ENCODE measurements at regions not wholly inside any gene's neighbourhood (a gene's known extent, or its start where the extent isn't known, plus 50 kb on each side); places are given as distances from the start of the nearest gene placed in this dataset.

DNA sequence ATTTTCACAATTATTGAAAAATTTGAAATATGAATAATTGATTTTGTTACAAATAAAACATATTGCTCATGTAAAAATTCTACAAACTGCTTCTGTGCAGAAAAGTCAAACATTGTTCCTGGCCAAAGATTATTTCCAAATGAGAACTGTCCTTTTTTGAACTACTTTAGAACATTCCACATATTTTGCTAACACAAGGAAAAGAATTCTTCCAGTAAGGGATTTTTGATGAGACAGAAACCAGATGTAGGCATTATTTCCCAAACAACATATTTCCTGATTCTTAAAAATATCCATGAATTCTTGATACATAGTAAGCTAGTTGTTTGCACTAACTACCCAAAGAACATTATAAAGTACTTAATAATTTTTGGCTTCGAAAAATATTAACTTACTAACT lies 715.2 kb downstream of the CCDC85A start:
- Histone ChIP-seq H3K9ac (ENCODE audit: low read depth, low read length, poor library complexity, severe bottlenecking) (no peak overlapping the region), H3F3A (ENCODE audit: low read depth) (no peaks in the 10 kb centered on the region), H2AFZ (ENCODE audit: low read length) (no peak overlapping the region), H3K4me2 (ENCODE audit: low read depth, low read length, poor library complexity, severe bottlenecking) (no peak overlapping the region), H4K20me1 (ENCODE audit: insufficient read depth, low read length, poor library complexity, severe bottlenecking) (no peaks in the 10 kb centered on the region), H3K36me3 (ENCODE audit: insufficient read depth, low read length) (no peaks in the 10 kb centered on the region), H3K27me3 (ENCODE audit: insufficient read depth, low read length, poor library complexity, severe bottlenecking) (no peaks in the 10 kb centered on the region), H3K4me1 (ENCODE audit: insufficient read depth, low read length, poor library complexity, severe bottlenecking) (no peaks in the 10 kb centered on the region), H3K79me2 (ENCODE audit: insufficient read depth, low read length) (no peaks in the 10 kb centered on the region), H3K4me3 (ENCODE audit: low read length, poor library complexity, severe bottlenecking) (no peak overlapping the region), H3K9me2 (replicated peaks; ENCODE audit: low read depth, low read length) (no peaks in the 10 kb centered on the region), H3K9me3 (ENCODE audit: insufficient read depth, low read depth, low read length) (peaks cover 5% of the 10 kb centered on the region; the same call in 1 of the 2 replicates)
- TF ChIP-seq CTCF (conservative IDR thresholded peaks at IDR 0.05; ENCODE audit: low read length) (no peak), EZH2phosphoT487 (IDR thresholded peaks at IDR 0.05; ENCODE audit: borderline replicate concordance) (no peak)

DNA sequence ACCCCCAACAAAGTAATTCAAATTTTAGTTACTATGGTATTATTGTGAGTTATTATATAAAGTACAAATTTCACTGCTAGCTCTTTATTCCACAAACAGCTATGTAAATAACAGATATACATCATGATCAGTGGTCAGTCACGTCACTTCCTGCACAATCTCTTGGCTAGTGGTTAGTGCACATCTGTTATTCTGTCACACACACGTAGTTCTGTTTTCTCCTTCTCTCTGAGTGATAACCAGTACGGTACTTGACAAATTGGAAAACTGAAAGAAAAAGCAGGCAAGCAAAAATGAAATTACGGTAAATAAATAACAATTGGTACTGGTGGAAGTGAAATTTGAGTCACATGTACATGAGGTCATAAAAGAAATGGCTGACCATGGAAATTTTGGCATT lies 728.7 kb downstream of the CCDC85A start:
- TF ChIP-seq EZH2phosphoT487 (IDR thresholded peaks at IDR 0.05; ENCODE audit: borderline replicate concordance) (no peak), CTCF (conservative IDR thresholded peaks at IDR 0.05; ENCODE audit: low read length) (no peak)
- Histone ChIP-seq H3K4me1 (ENCODE audit: insufficient read depth, low read length, poor library complexity, severe bottlenecking) (no peaks in the 10 kb centered on the region), H3K9ac (ENCODE audit: low read depth, low read length, poor library complexity, severe bottlenecking) (no peak overlapping the region), H2AFZ (ENCODE audit: low read length) (no peak overlapping the region), H3K36me3 (ENCODE audit: insufficient read depth, low read length) (no peaks in the 10 kb centered on the region), H3K27me3 (ENCODE audit: insufficient read depth, low read length, poor library complexity, severe bottlenecking) (no peaks in the 10 kb centered on the region), H3K9me3 (ENCODE audit: insufficient read depth, low read depth, low read length) (no peaks in the 10 kb centered on the region), H4K20me1 (ENCODE audit: insufficient read depth, low read length, poor library complexity, severe bottlenecking) (no peaks in the 10 kb centered on the region), H3K9me2 (replicated peaks; ENCODE audit: low read depth, low read length) (no peaks in the 10 kb centered on the region), H3K4me3 (ENCODE audit: low read length, poor library complexity, severe bottlenecking) (no peak overlapping the region), H3K79me2 (ENCODE audit: insufficient read depth, low read length) (no peaks in the 10 kb centered on the region), H3K4me2 (ENCODE audit: low read depth, low read length, poor library complexity, severe bottlenecking) (no peak overlapping the region), H3F3A (ENCODE audit: low read depth) (no peaks in the 10 kb centered on the region)

DNA sequence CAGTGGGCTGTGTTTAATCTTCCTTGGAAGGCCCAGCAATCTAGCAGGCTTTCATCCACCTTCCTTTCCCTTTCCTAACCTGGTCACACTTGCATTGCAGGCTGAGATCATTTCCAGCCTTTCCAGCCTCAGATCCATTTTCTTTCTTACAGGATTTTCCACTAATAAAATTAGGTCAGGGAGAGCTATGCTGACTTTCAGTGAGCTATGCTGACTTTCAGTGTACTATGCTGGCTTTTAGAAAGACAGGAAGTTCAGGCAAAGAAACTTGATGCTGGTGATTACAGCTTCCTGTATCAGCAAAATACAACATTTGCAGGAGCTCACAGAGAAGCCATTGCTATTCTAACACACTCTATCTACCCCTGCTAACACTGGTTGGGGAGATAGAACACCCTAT lies 735.0 kb downstream of the CCDC85A start:
- Histone ChIP-seq H3K79me2 (ENCODE audit: insufficient read depth, low read length) (no peaks in the 10 kb centered on the region), H3K4me1 (ENCODE audit: insufficient read depth, low read length, poor library complexity, severe bottlenecking) (no peaks in the 10 kb centered on the region), H3F3A (ENCODE audit: low read depth) (no peaks in the 10 kb centered on the region), H3K9me3 (ENCODE audit: insufficient read depth, low read depth, low read length) (no peaks in the 10 kb centered on the region), H3K36me3 (ENCODE audit: insufficient read depth, low read length) (no peaks in the 10 kb centered on the region), H3K4me2 (ENCODE audit: low read depth, low read length, poor library complexity, severe bottlenecking) (no peak overlapping the region), H3K4me3 (ENCODE audit: low read length, poor library complexity, severe bottlenecking) (no peak overlapping the region), H3K9me2 (replicated peaks; ENCODE audit: low read depth, low read length) (no peaks in the 10 kb centered on the region), H4K20me1 (ENCODE audit: insufficient read depth, low read length, poor library complexity, severe bottlenecking) (no peaks in the 10 kb centered on the region), H3K9ac (ENCODE audit: low read depth, low read length, poor library complexity, severe bottlenecking) (no peak overlapping the region), H3K27me3 (ENCODE audit: insufficient read depth, low read length, poor library complexity, severe bottlenecking) (no peaks in the 10 kb centered on the region), H2AFZ (ENCODE audit: low read length) (no peak overlapping the region)
- TF ChIP-seq CTCF (conservative IDR thresholded peaks at IDR 0.05; ENCODE audit: low read length): no peak
